HepG2 (cell line): ENCODE measurements at regions not wholly inside any gene's neighbourhood (a gene's known extent, or its start where the extent isn't known, plus 50 kb on each side); places are given as distances from the start of the nearest gene placed in this dataset.

Experiments used
- ATAC-seq: fragments of 200-7000 bp; cut with Tn5 transposase; 3 replicates; pipeline ENCODE4 v1.9.1; 2020; ENCODE audit warnings: mild to moderate bottlenecking, moderate library complexity
- BruUV-seq: library from RNA; stranded (reverse); fragments of 400-500 nt; replicated peaks from 2 replicates; lab custom pipeline; 2021; lab: Mats Ljungman, UMichigan
- CTCF ChIA-PET: fragments of 300-600 bp; formaldehyde crosslinking; extraction: SDS; loops from one replicate; lab custom pipeline; 2021; ENCODE audit warnings: low total read pairs, inconsistent platforms, low intra/inter-chr PET ratio; lab: Yijun Ruan, JAX
- POLR2A ChIA-PET: fragments of 350-600 bp; sonication (Branson Sonifier 250); formaldehyde crosslinking; loops from one replicate; lab custom pipeline; 2020; ENCODE audit warnings: antibody characterized with exemption, inconsistent platforms; lab: Yijun Ruan, JAX
- DNase-seq: peaks from one replicate; pipeline ENCODE4 v3.0.0-alpha.2; 2015; ENCODE audit warnings: low spot score
- FAIRE-seq: peaks from 3 replicates; lab custom pipeline; 2011; peaks lifted over from hg19 to GRCh38; lab: Jason Lieb, UNC
- H2AFZ ChIP-seq: one replicate; pipeline ENCODE4 v1.6.1; 2011; ENCODE audit warnings: low read length, inconsistent platforms
- H3K27ac ChIP-seq: fragments of 300-600 bp; 3 replicates; pipeline ENCODE4 v1.8.0; 2011; ENCODE audit warnings: mixed run types, mild to moderate bottlenecking, mixed read lengths, low read length, inconsistent platforms; ENCODE audit not compliant: insufficient read depth; ENCODE audit errors: extremely low read length
- H3K27me3 ChIP-seq, 2 experiments: fragments of 200-600 bp in 1 of 2; 2 replicates in 1 of 2; 3 replicates in 1 of 2; pipeline versions ENCODE4 v1.6.0 to v1.8.0; 2011; ENCODE audit warnings: low read length in 2 of 2, mild to moderate bottlenecking in 2 of 2, moderate library complexity in 2 of 2, inconsistent platforms in 1 of 2; ENCODE audit not compliant: insufficient read depth in 2 of 2, control insufficient read depth in 1 of 2
- H3K36me3 ChIP-seq, 2 experiments: fragments of 200-600 bp in 1 of 2; replicated peaks in 1 of 2; 2 replicates in 1 of 2; 3 replicates in 1 of 2; pipeline versions ENCODE4 v1.5.1 to v1.8.0; 2011; ENCODE audit warnings: low read length in 2 of 2, inconsistent platforms in 1 of 2; ENCODE audit not compliant: insufficient read depth in 2 of 2, control insufficient read depth in 1 of 2
- H3K4me1 ChIP-seq: 2 replicates; pipeline ENCODE4 v1.5.1; 2012; ENCODE audit warnings: low read length, inconsistent platforms; ENCODE audit not compliant: insufficient read depth
- H3K4me2 ChIP-seq: 2 replicates; pipeline ENCODE4 v1.6.0; 2011; ENCODE audit warnings: low read depth, low read length, inconsistent platforms
- H3K4me3 ChIP-seq, 3 experiments: fragments of 200-600 bp in 1 of 3; sonication (generic), shearing (Covaris generic) in 1 of 3; replicated peaks in 1 of 3; 2 replicates each; pipeline ENCODE4 v1.5.1; 2011 to 2016; ENCODE audit warnings: low read length in 3 of 3, inconsistent platforms in 2 of 3, low read depth in 2 of 3, mild to moderate bottlenecking in 2 of 3, control low read depth in 1 of 3, mixed read lengths in 1 of 3; ENCODE audit not compliant: insufficient read depth in 1 of 3
- H3K79me2 ChIP-seq: one replicate; pipeline ENCODE4 v1.6.1; 2011; ENCODE audit warnings: low read length, inconsistent platforms; ENCODE audit not compliant: insufficient read depth
- H3K9ac ChIP-seq: 2 replicates; pipeline ENCODE4 v1.6.0; 2011; ENCODE audit warnings: mild to moderate bottlenecking, low read depth, low read length, inconsistent platforms; ENCODE audit not compliant: insufficient read depth
- H3K9me3 ChIP-seq: 2 replicates; pipeline ENCODE4 v1.5.1; 2012; ENCODE audit warnings: mild to moderate bottlenecking, low read length
- H4K20me1 ChIP-seq: 2 replicates; pipeline ENCODE4 v1.6.0; 2011; ENCODE audit warnings: inconsistent platforms, mild to moderate bottlenecking, low read length, moderate library complexity; ENCODE audit not compliant: insufficient read depth
- BHLHE40 ChIP-seq: IDR thresholded peaks from 2 replicates; pipeline ENCODE4 v1.6.1; 2011; ENCODE audit warnings: low read length, improper control_type of control experiment
- CAMTA2 ChIP-seq: sonication (generic); formaldehyde crosslinking; IDR thresholded peaks from 2 replicates; pipeline ENCODE4 v1.4.0; 2020; ENCODE audit warnings: mild to moderate bottlenecking, missing genetic modification reagents, borderline replicate concordance
- CREM ChIP-seq, 2 experiments: sonication (generic) in 1 of 2; formaldehyde crosslinking in 1 of 2; IDR thresholded peaks; 2 replicates each; pipeline versions ENCODE4 v1.4.0 to v1.6.1; 2016 to 2020; ENCODE audit warnings: antibody characterized with exemption in 1 of 2, mild to moderate bottlenecking in 1 of 2, missing genetic modification reagents in 1 of 2
- E2F2 ChIP-seq: sonication (generic); formaldehyde crosslinking; IDR thresholded peaks from 2 replicates; pipeline ENCODE4 v1.4.0; 2020; ENCODE audit warnings: missing genetic modification reagents, borderline replicate concordance
- FOXA3 ChIP-seq: IDR thresholded peaks from 2 replicates; pipeline ENCODE4 v1.6.1; 2016; ENCODE audit warnings: missing genetic modification reagents, missing compliant biosample characterization
- KAT2B ChIP-seq: fragments of 150-350 bp; IDR thresholded peaks from 2 replicates; pipeline ENCODE4 v1.6.1; 2014; ENCODE audit warnings: low read depth, low read length, borderline replicate concordance
- KAT7 ChIP-seq: IDR thresholded peaks from 2 replicates; pipeline ENCODE4 v1.6.1; 2018; ENCODE audit warnings: borderline replicate concordance, missing compliant biosample characterization
- MIXL1 ChIP-seq: IDR thresholded peaks from 2 replicates; pipeline ENCODE4 v1.6.1; 2016
- SP1 ChIP-seq, 2 experiments: fragments of 450-650 bp in 1 of 2; sonication (generic) in 1 of 2; formaldehyde crosslinking in 1 of 2; IDR thresholded peaks; 2 replicates each; pipeline versions ENCODE4 v1.4.0 to v1.6.1; 2016 to 2020; ENCODE audit warnings: missing genetic modification reagents in 1 of 2
- TGIF2 ChIP-seq: IDR thresholded peaks from 2 replicates; pipeline ENCODE4 v1.6.1; 2016; ENCODE audit warnings: control low read depth, missing compliant biosample characterization
- ZNF230 ChIP-seq: sonication (generic); formaldehyde crosslinking; IDR thresholded peaks from 2 replicates; pipeline ENCODE4 v1.4.0; 2020; ENCODE audit warnings: mild to moderate bottlenecking, missing genetic modification reagents
- ZNF276 ChIP-seq: sonication (generic); formaldehyde crosslinking; IDR thresholded peaks from 2 replicates; pipeline ENCODE4 v1.4.0; 2020; ENCODE audit warnings: mild to moderate bottlenecking, low read depth, missing genetic modification reagents
- ZNF451 ChIP-seq: sonication (generic); formaldehyde crosslinking; IDR thresholded peaks from 2 replicates; pipeline ENCODE4 v1.5.0; 2020; ENCODE audit warnings: mild to moderate bottlenecking, missing genetic modification reagents
- ZNF570 ChIP-seq: sonication (generic); formaldehyde crosslinking; IDR thresholded peaks from 2 replicates; pipeline ENCODE4 v1.4.0; 2020; ENCODE audit warnings: mild to moderate bottlenecking, missing genetic modification reagents, borderline replicate concordance
- ZNF614 ChIP-seq: IDR thresholded peaks from 2 replicates; pipeline ENCODE4 v1.6.1; 2018; ENCODE audit warnings: missing biosample characterization, missing genetic modification reagents, inconsistent platforms, borderline replicate concordance
- ZZZ3 ChIP-seq: sonication (generic); formaldehyde crosslinking; IDR thresholded peaks from 2 replicates; pipeline ENCODE4 v1.4.0; 2020; ENCODE audit warnings: missing genetic modification reagents, mild to moderate bottlenecking, borderline replicate concordance
- WGBS: methylation state at CpG from one replicate; pipeline ENCODE4 v1.1.6; 2017; ENCODE audit warnings: low lambda C conversion rate; 5-methylcytosine and 5-hydroxymethylcytosine counted together
- in situ Hi-C: cut with HindIII; loops from 2 replicates; pipeline ENCODE4 v1.10.0; 2017; ENCODE audit warnings: low pct_unique_long_range_greater_than_20kb; ENCODE audit not compliant: extremely low pct_ligation_motif_present
- intact Hi-C: fragments of 100-400 bp; cut with micrococcal nuclease; formaldehyde crosslinking; loops from one replicate; pipeline ENCODE4 v1.10.0; 2022; ENCODE audit not compliant: unreplicated experiment
- TF ChIP-seq, protein P1 (sequence below): sonication (generic); formaldehyde crosslinking; IDR thresholded peaks from 2 replicates; pipeline ENCODE4 v1.9.0; 2021; ENCODE audit warnings: mild to moderate bottlenecking, missing genetic modification reagents

DNA sequence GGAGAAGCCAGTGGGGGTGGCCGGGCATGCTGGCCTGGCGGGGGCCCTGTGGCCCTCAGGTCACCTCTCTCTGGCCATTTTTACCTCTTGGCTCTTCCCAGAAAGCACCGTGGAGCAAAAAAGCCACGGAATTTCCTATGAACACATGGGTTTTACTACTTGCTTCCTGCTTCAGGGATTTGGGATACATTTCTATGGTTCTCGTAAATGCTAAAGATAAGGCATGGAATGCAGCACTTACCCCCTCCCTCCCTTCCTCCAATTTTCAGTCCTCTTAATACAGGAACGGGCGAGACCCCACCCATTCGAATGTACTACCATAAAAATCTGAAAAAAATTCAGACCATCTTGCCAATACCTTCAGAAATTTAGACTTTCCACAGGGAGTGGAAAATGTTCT lies 279.7 kb downstream of the ARHGAP12 start:
- Histone ChIP-seq H3K27me3 (peaks cover 0 to 5% of the 10 kb centered on the region in 2 experiments; a peak in 2 of 5 replicates), H3K9me3 (no peaks in the 10 kb centered on the region), H4K20me1 (no peaks in the 10 kb centered on the region), H3K4me3 (no peak overlapping the region), H2AFZ (no peak overlapping the region), H3K4me1 (0 out of 2 replicates have a peak, but pooled peaks cover 5% of the 10 kb centered on the region), H3K79me2 (no peaks in the 10 kb centered on the region), H3K27ac (no peak overlapping the region), H3K4me2 (no peak overlapping the region), H3K9ac (no peak overlapping the region), H3K36me3 (no peaks in the 10 kb centered on the region)
- no peak for ATAC-seq
- no TSS peak for BruUV-seq
- FAIRE-seq, result no peak
- in situ Hi-C loops, result no loop called here
- WGBS, result 17% methylated on average over 8 of the region's 8 CpGs
- intact Hi-C loops, result no loop called here
- POLR2A ChIA-PET, result no interaction called here
- no peak for DNase-seq
- CTCF ChIA-PET, result no interaction called here
- TF ChIP-seq KAT7 (no peak), MIXL1 (CRISPR knock-in tag) (no peak), ZZZ3 (no peak), FOXA3 (CRISPR knock-in tag) (no peak), ZNF451 (CRISPR knock-in tag) (no peak), SP1 (IDR thresholded peaks at IDR 0.05) (no peak), SP1 (CRISPR knock-in tag; IDR thresholded peaks at IDR 0.05) (no peak), BHLHE40 (no peak), CAMTA2 (no peak), KAT2B (no peak), ZNF614 (no peak), CREM (IDR thresholded peaks at IDR 0.05) (no peak), CREM (CRISPR knock-in tag; IDR thresholded peaks at IDR 0.05) (no peak), TGIF2 (CRISPR knock-in tag) (no peak), ZNF276 (CRISPR knock-in tag) (no peak), ZNF230 (no peak), ZNF570 (CRISPR knock-in tag) (no peak), E2F2 (no peak)
- TF ChIP-seq, protein P1, sequence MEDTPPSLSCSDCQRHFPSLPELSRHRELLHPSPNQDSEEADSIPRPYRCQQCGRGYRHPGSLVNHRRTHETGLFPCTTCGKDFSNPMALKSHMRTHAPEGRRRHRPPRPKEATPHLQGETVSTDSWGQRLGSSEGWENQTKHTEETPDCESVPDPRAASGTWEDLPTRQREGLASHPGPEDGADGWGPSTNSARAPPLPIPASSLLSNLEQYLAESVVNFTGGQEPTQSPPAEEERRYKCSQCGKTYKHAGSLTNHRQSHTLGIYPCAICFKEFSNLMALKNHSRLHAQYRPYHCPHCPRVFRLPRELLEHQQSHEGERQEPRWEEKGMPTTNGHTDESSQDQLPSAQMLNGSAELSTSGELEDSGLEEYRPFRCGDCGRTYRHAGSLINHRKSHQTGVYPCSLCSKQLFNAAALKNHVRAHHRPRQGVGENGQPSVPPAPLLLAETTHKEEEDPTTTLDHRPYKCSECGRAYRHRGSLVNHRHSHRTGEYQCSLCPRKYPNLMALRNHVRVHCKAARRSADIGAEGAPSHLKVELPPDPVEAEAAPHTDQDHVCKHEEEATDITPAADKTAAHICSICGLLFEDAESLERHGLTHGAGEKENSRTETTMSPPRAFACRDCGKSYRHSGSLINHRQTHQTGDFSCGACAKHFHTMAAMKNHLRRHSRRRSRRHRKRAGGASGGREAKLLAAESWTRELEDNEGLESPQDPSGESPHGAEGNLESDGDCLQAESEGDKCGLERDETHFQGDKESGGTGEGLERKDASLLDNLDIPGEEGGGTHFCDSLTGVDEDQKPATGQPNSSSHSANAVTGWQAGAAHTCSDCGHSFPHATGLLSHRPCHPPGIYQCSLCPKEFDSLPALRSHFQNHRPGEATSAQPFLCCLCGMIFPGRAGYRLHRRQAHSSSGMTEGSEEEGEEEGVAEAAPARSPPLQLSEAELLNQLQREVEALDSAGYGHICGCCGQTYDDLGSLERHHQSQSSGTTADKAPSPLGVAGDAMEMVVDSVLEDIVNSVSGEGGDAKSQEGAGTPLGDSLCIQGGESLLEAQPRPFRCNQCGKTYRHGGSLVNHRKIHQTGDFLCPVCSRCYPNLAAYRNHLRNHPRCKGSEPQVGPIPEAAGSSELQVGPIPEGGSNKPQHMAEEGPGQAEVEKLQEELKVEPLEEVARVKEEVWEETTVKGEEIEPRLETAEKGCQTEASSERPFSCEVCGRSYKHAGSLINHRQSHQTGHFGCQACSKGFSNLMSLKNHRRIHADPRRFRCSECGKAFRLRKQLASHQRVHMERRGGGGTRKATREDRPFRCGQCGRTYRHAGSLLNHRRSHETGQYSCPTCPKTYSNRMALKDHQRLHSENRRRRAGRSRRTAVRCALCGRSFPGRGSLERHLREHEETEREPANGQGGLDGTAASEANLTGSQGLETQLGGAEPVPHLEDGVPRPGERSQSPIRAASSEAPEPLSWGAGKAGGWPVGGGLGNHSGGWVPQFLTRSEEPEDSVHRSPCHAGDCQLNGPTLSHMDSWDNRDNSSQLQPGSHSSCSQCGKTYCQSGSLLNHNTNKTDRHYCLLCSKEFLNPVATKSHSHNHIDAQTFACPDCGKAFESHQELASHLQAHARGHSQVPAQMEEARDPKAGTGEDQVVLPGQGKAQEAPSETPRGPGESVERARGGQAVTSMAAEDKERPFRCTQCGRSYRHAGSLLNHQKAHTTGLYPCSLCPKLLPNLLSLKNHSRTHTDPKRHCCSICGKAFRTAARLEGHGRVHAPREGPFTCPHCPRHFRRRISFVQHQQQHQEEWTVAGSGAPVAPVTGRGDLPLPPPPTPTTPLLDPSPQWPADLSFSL (CRISPR knock-in tag), result no peak
